ENCODE measurements at regions not wholly inside any gene's neighbourhood (a gene's known extent, or its start where the extent isn't known, plus 50 kb on each side); places are given as distances from the start of the nearest gene placed in this dataset.

GRCh38 chr4:89398146-89398545 is 90.5 kb upstream of the GPRIN3 start:
- no peak for TF ChIP-seq CTCF (IDR thresholded peaks at IDR 0.05)
- TF ChIP-seq EP300 (IDR thresholded peaks at IDR 0.05), result no peak
- no peak for TF ChIP-seq POLR2AphosphoS5 (IDR thresholded peaks at IDR 0.05)
- TF ChIP-seq POLR2A (IDR thresholded peaks at IDR 0.05), result no peak

GRCh38 chr4:89397441-89397840 is 89.8 kb upstream of the GPRIN3 start:
- Histone ChIP-seq H3K36me3 (no peaks in the 10 kb centered on the region), H3K9me3 (no peaks in the 10 kb centered on the region), H3K27me3 (no peaks in the 10 kb centered on the region), H3K27ac (no peak overlapping the region), H3K4me1 (no peaks in the 10 kb centered on the region), H3K4me3 (no peak overlapping the region)
- no peak for TF ChIP-seq POLR2A (IDR thresholded peaks at IDR 0.05)
- no peak for TF ChIP-seq EP300 (IDR thresholded peaks at IDR 0.05)
- TF ChIP-seq POLR2AphosphoS5 (IDR thresholded peaks at IDR 0.05), result no peak
- no peak for TF ChIP-seq CTCF (IDR thresholded peaks at IDR 0.05)
- ATAC-seq, result no peak
- WGBS, 2 donors (ENCODE audit: low coverage in 1 of 2), result 14 to 15% methylated on average over 1 of the region's 1 CpG

More at GRCh38 chr4:89398146-89398545, 90.5 kb upstream of the GPRIN3 start:
- no peak overlapping the region for H3K4me3 ChIP-seq
- WGBS, 2 donors (ENCODE audit: low coverage in 1 of 2), result 51 to 69% methylated on average over 4 of the region's 4 CpGs
- H3K9me3 ChIP-seq, result no peaks in the 10 kb centered on the region
- H3K4me1 ChIP-seq, result no peaks in the 10 kb centered on the region
- H3K27me3 ChIP-seq, result no peaks in the 10 kb centered on the region
- ATAC-seq, result no peak
- H3K27ac ChIP-seq, result no peak overlapping the region
- no peaks in the 10 kb centered on the region for H3K36me3 ChIP-seq

- no peak overlapping the region for H3K27ac ChIP-seq
- 80 to 91% methylated on average over 2 of the region's 2 CpGs for WGBS, 2 donors (ENCODE audit: low coverage in 1 of 2)
- no peak for ATAC-seq
Observed at GRCh38 chr4:89382439-89382838, 74.8 kb upstream of the GPRIN3 start.

GRCh38 chr4:89380980-89381379 is 73.4 kb upstream of the GPRIN3 start:
- Histone ChIP-seq H3K4me3 (no peak overlapping the region), H3K4me1 (no peaks in the 10 kb centered on the region), H3K27ac (no peak overlapping the region), H3K9me3 (peaks cover 0 to 2% (median 0%) of the 10 kb centered on the region in 3 donors), H3K36me3 (no peaks in the 10 kb centered on the region), H3K27me3 (no peaks in the 10 kb centered on the region)
- WGBS, 2 donors (ENCODE audit: low coverage in 1 of 2), result 100% methylated on average over 1 of the region's 1 CpG; no CpG with 5 or more reads in 1 of the 2 donors
- TF ChIP-seq POLR2AphosphoS5 (IDR thresholded peaks at IDR 0.05) (no peak), CTCF (IDR thresholded peaks at IDR 0.05) (no peak), EP300 (IDR thresholded peaks at IDR 0.05) (no peak), POLR2A (IDR thresholded peaks at IDR 0.05) (no peak)
- ATAC-seq, result no peak

More at GRCh38 chr4:89382439-89382838, 74.8 kb upstream of the GPRIN3 start:
- H3K9me3 ChIP-seq, result peaks cover 0 to 2% (median 0%) of the 10 kb centered on the region in 3 donors
- H3K4me3 ChIP-seq, result no peak overlapping the region
- H3K4me1 ChIP-seq, result no peaks in the 10 kb centered on the region
- H3K27me3 ChIP-seq, result no peaks in the 10 kb centered on the region
- TF ChIP-seq POLR2AphosphoS5 (IDR thresholded peaks at IDR 0.05) (no peak), EP300 (IDR thresholded peaks at IDR 0.05) (no peak), POLR2A (IDR thresholded peaks at IDR 0.05) (no peak), CTCF (IDR thresholded peaks at IDR 0.05) (no peak)
- H3K36me3 ChIP-seq, result no peaks in the 10 kb centered on the region

- Histone ChIP-seq H3K4me1 (no peaks in the 10 kb centered on the region), H3K36me3 (no peaks in the 10 kb centered on the region), H3K27me3 (no peaks in the 10 kb centered on the region), H3K9me3 (peaks cover 0 to 2% (median 0%) of the 10 kb centered on the region in 3 donors), H3K27ac (no peak overlapping the region), H3K4me3 (no peak overlapping the region)
- no peak for TF ChIP-seq CTCF (IDR thresholded peaks at IDR 0.05)
- no peak for TF ChIP-seq POLR2A (IDR thresholded peaks at IDR 0.05)
- no peak for TF ChIP-seq POLR2AphosphoS5 (IDR thresholded peaks at IDR 0.05)
- no peak for TF ChIP-seq EP300 (IDR thresholded peaks at IDR 0.05)
- WGBS, 2 donors (ENCODE audit: low coverage in 1 of 2), result 57 to 83% methylated on average over 1 of the region's 1 CpG
- ATAC-seq, result no peak
Observed at GRCh38 chr4:89379511-89380044, 72.0 kb upstream of the GPRIN3 start.
